ENCODE measurements at regions not wholly inside any gene's neighbourhood (a gene's known extent, or its start where the extent isn't known, plus 50 kb on each side); places are given as distances from the start of the nearest gene placed in this dataset.
"Not testable (repeated sequence)": the region's sequence is repeated elsewhere in the genome, so short reads cannot be mapped to it uniquely, and the experiment has no call there.

- DNase-seq = no peak
These were observed 119.7 kb downstream of the DTL start for GRCh38 chr1:212155219-212155618.

- DNase-seq = no peak
These were observed 121.7 kb downstream of the DTL start for GRCh38 chr1:212157252-212157651.

- DNase-seq = no peak
These were observed 123.6 kb downstream of the DTL start for GRCh38 chr1:212158912-212159796.

- no peak for DNase-seq
These were observed 123.9 kb upstream of the PPP2R5A start for GRCh38 chr1:212161231-212161781.

- no peak for DNase-seq
These were observed 122.6 kb upstream of the PPP2R5A start for GRCh38 chr1:212162635-212163034.

GRCh38 chr1:212164095-212164872 lies 120.9 kb upstream of the PPP2R5A start:
- no peak for DNase-seq

GRCh38 chr1:212166244-212166643 lies 119.0 kb upstream of the PPP2R5A start:
- no peak for DNase-seq

GRCh38 chr1:212166644-212167043 lies 118.6 kb upstream of the PPP2R5A start:
- no peak for DNase-seq

- DNase-seq = no peak
These were observed 118.1 kb upstream of the PPP2R5A start for GRCh38 chr1:212167098-212167497.

- no peak for DNase-seq
These were observed 111.6 kb upstream of the PPP2R5A start for GRCh38 chr1:212173567-212173966.

GRCh38 chr1:212174295-212174694 lies 110.9 kb upstream of the PPP2R5A start:
- DNase-seq = not testable (repeated sequence)

- no peak for DNase-seq
These were observed 107.7 kb upstream of the PPP2R5A start for GRCh38 chr1:212177542-212177941.

GRCh38 chr1:212178851-212179250 lies 106.4 kb upstream of the PPP2R5A start:
- no peak for DNase-seq

- peak; percentile 82 for DNase-seq
These were observed 105.7 kb upstream of the PPP2R5A start for GRCh38 chr1:212179394-212180076.

GRCh38 chr1:212181015-212181882 lies 104.0 kb upstream of the PPP2R5A start:
- peak; percentile 13 for DNase-seq

GRCh38 chr1:212182171-212182570 lies 103.0 kb upstream of the PPP2R5A start:
- DNase-seq = peak; percentile 5

GRCh38 chr1:212182579-212182978 lies 102.6 kb upstream of the PPP2R5A start:
- no peak for DNase-seq

GRCh38 chr1:212186427-212187207 lies 98.6 kb upstream of the PPP2R5A start:
- DNase-seq = peak; percentile 6

GRCh38 chr1:212188599-212189351 lies 96.4 kb upstream of the PPP2R5A start:
- DNase-seq = peak; percentile 39

GRCh38 chr1:212189352-212189738 lies 95.9 kb upstream of the PPP2R5A start:
- no peak for DNase-seq
